T47D (cell line): ENCODE measurements at regions not wholly inside any gene's neighbourhood (a gene's known extent, or its start where the extent isn't known, plus 50 kb on each side); places are given as distances from the start of the nearest gene placed in this dataset.

Experiments
- DNase-seq, 2 experiments: peaks; one replicate each; pipeline versions ENCODE4 v3.0.0 to v3.0.0-alpha.2; 2011 to 2012; ENCODE audit warnings: low read depth in 1 of 2, low spot score in 1 of 2
- JUND ChIP-seq: IDR thresholded peaks from 2 replicates; pipeline ENCODE4 v1.6.1; 2012; ENCODE audit warnings: low read depth
- in situ Hi-C: cut with HindIII; loops from 2 replicates; pipeline ENCODE4 v1.10.0; 2016; ENCODE audit warnings: low sequenced_read_pairs, low pct_unique_long_range_greater_than_20kb

GRCh38 chr18:4510160-4510559 lies 55.1 kb upstream of the DLGAP1 start:
- in situ Hi-C loops = no loop called here
- TF ChIP-seq JUND = no peak
- DNase-seq = no peak
